Type B pancreatic cell (in vitro differentiated cells): ENCODE measurements at regions not wholly inside any gene's neighbourhood (a gene's known extent, or its start where the extent isn't known, plus 50 kb on each side); places are given as distances from the start of the nearest gene placed in this dataset.

Experiments used
- DNase-seq: peaks from one replicate; pipeline ENCODE4 v3.0.0; 2021; ENCODE audit warnings: mixed read lengths; ENCODE audit not compliant: unreplicated experiment; ENCODE audit errors: extremely low spot score
- H3K27ac Mint-ChIP-seq: 2 replicates; pipeline ENCODE4 v1.8.0; 2021; ENCODE audit warnings: mild to moderate bottlenecking, mixed read lengths
- H3K27me3 Mint-ChIP-seq: 2 replicates; pipeline ENCODE4 v1.8.0; 2021; ENCODE audit warnings: mixed read lengths
- H3K36me3 Mint-ChIP-seq: 2 replicates; pipeline ENCODE4 v1.8.0; 2021; ENCODE audit warnings: mixed read lengths
- H3K4me1 Mint-ChIP-seq: one replicate; pipeline ENCODE4 v1.8.0; 2021; ENCODE audit warnings: mixed read lengths; ENCODE audit not compliant: unreplicated experiment
- H3K4me3 Mint-ChIP-seq: 2 replicates; pipeline ENCODE4 v1.8.0; 2021; ENCODE audit warnings: mild to moderate bottlenecking, mixed read lengths
- H3K9me3 Mint-ChIP-seq: 2 replicates; pipeline ENCODE4 v1.8.0; 2021; ENCODE audit warnings: mixed read lengths
- CTCF ChIP-seq: fragments of 200-600 bp; sonication (generic); conservative IDR thresholded peaks from 2 replicates; pipeline ENCODE4 v1.5.0; 2021; ENCODE audit warnings: antibody characterized with exemption, mild to moderate bottlenecking

GRCh38 chr9:108517651-108518365, 338.0 kb downstream of the ACTL7B start:
- H3K4me1 Mint-ChIP-seq: no peaks in the 10 kb centered on the region
- peaks cover 8% of the 10 kb centered on the region for H3K27me3 Mint-ChIP-seq
- no peaks in the 10 kb centered on the region for H3K9me3 Mint-ChIP-seq
- DNase-seq: no peak
- no peak overlapping the region for H3K27ac Mint-ChIP-seq
- no peaks in the 10 kb centered on the region for H3K36me3 Mint-ChIP-seq
- TF ChIP-seq CTCF: no peak
- no peak overlapping the region for H3K4me3 Mint-ChIP-seq

- Mint-ChIP-seq H3K27me3 (peaks cover 5% of the 10 kb centered on the region), H3K36me3 (no peaks in the 10 kb centered on the region), H3K4me1 (no peaks in the 10 kb centered on the region), H3K9me3 (no peaks in the 10 kb centered on the region), H3K27ac (no peak overlapping the region), H3K4me3 (no peak overlapping the region)
- DNase-seq: no peak
- TF ChIP-seq CTCF: no peak
Observed at GRCh38 chr9:108516391-108516790, 339.4 kb downstream of the ACTL7B start.

- no peaks in the 10 kb centered on the region for H3K36me3 Mint-ChIP-seq
- H3K4me1 Mint-ChIP-seq: no peaks in the 10 kb centered on the region
- no peak overlapping the region for H3K27ac Mint-ChIP-seq
- H3K9me3 Mint-ChIP-seq: no peaks in the 10 kb centered on the region
- DNase-seq: no peak
- H3K4me3 Mint-ChIP-seq: no peak overlapping the region
- no peak for TF ChIP-seq CTCF
- H3K27me3 Mint-ChIP-seq: no peaks in the 10 kb centered on the region
Observed at GRCh38 chr9:108515856-108516255, 339.9 kb downstream of the ACTL7B start.

GRCh38 chr9:108512426-108513173, 343.2 kb downstream of the ACTL7B start:
- H3K9me3 Mint-ChIP-seq: no peaks in the 10 kb centered on the region
- H3K27ac Mint-ChIP-seq: no peak overlapping the region
- H3K4me1 Mint-ChIP-seq: no peaks in the 10 kb centered on the region
- H3K36me3 Mint-ChIP-seq: no peaks in the 10 kb centered on the region
- no peak for DNase-seq
- H3K27me3 Mint-ChIP-seq: peaks cover 3% of the 10 kb centered on the region
- no peak for TF ChIP-seq CTCF
- H3K4me3 Mint-ChIP-seq: no peak overlapping the region

GRCh38 chr9:108511307-108511706, 344.5 kb downstream of the ACTL7B start:
- Mint-ChIP-seq H3K27ac (no peak overlapping the region), H3K27me3 (peaks cover 3% of the 10 kb centered on the region), H3K4me1 (no peaks in the 10 kb centered on the region), H3K4me3 (no peak overlapping the region), H3K36me3 (no peaks in the 10 kb centered on the region), H3K9me3 (no peaks in the 10 kb centered on the region)
- no peak for DNase-seq
- no peak for TF ChIP-seq CTCF
